ENCODE measurements at regions not wholly inside any gene's neighbourhood (a gene's known extent, or its start where the extent isn't known, plus 50 kb on each side); places are given as distances from the start of the nearest gene placed in this dataset.

DNA sequence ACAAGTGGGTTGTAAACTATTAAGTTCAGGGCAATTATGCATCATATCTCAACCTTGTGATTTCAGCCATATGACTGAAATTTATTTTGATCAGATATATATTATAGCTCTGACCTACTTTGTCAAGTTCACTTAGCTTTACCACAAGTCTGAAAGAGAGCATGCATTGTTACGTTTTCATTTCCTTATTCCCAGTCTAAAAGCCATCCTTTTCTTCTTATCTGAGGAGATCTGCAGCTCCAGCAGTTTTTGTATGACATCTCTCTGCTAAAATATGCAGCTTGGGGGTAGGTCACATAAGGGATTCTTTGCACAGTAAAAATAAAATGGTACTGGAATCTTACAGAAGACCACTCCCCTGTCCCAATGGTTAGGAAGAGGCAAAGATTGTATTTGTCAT lies 1682.8 kb upstream of the FLRT2 start:
- H3K4me3 ChIP-seq (ENCODE audit: low read depth, low read length), result no peak overlapping the region
- DNase-seq (ENCODE audit: low read depth), result no peak
- TF ChIP-seq, protein P1, sequence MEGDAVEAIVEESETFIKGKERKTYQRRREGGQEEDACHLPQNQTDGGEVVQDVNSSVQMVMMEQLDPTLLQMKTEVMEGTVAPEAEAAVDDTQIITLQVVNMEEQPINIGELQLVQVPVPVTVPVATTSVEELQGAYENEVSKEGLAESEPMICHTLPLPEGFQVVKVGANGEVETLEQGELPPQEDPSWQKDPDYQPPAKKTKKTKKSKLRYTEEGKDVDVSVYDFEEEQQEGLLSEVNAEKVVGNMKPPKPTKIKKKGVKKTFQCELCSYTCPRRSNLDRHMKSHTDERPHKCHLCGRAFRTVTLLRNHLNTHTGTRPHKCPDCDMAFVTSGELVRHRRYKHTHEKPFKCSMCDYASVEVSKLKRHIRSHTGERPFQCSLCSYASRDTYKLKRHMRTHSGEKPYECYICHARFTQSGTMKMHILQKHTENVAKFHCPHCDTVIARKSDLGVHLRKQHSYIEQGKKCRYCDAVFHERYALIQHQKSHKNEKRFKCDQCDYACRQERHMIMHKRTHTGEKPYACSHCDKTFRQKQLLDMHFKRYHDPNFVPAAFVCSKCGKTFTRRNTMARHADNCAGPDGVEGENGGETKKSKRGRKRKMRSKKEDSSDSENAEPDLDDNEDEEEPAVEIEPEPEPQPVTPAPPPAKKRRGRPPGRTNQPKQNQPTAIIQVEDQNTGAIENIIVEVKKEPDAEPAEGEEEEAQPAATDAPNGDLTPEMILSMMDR (IDR thresholded peaks at IDR 0.05; ENCODE audit: low read depth, low read length), result no peak
- TF ChIP-seq, protein P2, sequence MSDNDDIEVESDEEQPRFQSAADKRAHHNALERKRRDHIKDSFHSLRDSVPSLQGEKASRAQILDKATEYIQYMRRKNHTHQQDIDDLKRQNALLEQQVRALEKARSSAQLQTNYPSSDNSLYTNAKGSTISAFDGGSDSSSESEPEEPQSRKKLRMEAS (IDR thresholded peaks at IDR 0.05; ENCODE audit: low read depth, low read length), result no peak
- TF ChIP-seq MYC (IDR thresholded peaks at IDR 0.05; ENCODE audit: low read depth, low read length) (no peak), POLR2A (IDR thresholded peaks at IDR 0.05; ENCODE audit: extremely low read depth, insufficient read length) (no peak)

GRCh38 chr14:83850092-83850491 lies 1679.9 kb upstream of the FLRT2 start:
- TF ChIP-seq, protein P2 (IDR thresholded peaks at IDR 0.05; ENCODE audit: low read depth, low read length), result no peak
- TF ChIP-seq, protein P1 (IDR thresholded peaks at IDR 0.05; ENCODE audit: low read depth, low read length), result no peak
- no peak for TF ChIP-seq MYC (IDR thresholded peaks at IDR 0.05; ENCODE audit: low read depth, low read length)
- TF ChIP-seq POLR2A (IDR thresholded peaks at IDR 0.05; ENCODE audit: extremely low read depth, insufficient read length), result no peak
- H3K4me3 ChIP-seq (ENCODE audit: low read depth, low read length), result no peak overlapping the region
- no peak for DNase-seq (ENCODE audit: low read depth)

- TF ChIP-seq, protein P1 (IDR thresholded peaks at IDR 0.05; ENCODE audit: low read depth, low read length), result no peak
- TF ChIP-seq POLR2A (IDR thresholded peaks at IDR 0.05; ENCODE audit: extremely low read depth, insufficient read length) (no peak), MYC (IDR thresholded peaks at IDR 0.05; ENCODE audit: low read depth, low read length) (no peak)
- TF ChIP-seq, protein P2 (IDR thresholded peaks at IDR 0.05; ENCODE audit: low read depth, low read length), result no peak
- no peak overlapping the region for H3K4me3 ChIP-seq (ENCODE audit: low read depth, low read length)
- DNase-seq (ENCODE audit: low read depth), result no peak
Observed at GRCh38 chr14:83856334-83856733, 1673.6 kb upstream of the FLRT2 start.

DNA sequence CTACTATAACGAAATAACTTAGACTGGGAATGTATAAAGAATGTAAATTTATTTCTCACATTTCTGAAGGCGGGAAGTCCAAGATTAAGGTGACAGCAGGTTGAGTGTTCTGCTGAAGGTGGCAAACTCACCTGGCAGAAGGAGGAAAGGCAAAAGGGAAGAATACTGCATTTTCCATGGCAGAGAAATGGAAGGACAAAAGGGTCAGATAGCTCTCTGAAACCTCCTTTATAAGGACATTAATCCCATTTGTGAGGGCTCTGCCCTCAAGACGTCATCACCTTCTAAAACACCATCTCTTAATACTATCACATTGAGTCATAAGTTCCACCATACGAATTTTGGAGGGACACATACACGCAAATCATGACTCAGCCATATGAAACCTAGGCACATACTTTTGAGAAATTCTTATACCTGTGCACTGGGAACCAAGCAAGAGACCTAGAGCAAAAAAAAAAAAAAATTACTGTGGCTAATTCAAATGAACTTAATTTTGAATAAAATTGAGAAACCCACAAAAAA lies 1669.3 kb upstream of the FLRT2 start:
- TF ChIP-seq, protein P1 (IDR thresholded peaks at IDR 0.05; ENCODE audit: low read depth, low read length), result no peak
- TF ChIP-seq MYC (IDR thresholded peaks at IDR 0.05; ENCODE audit: low read depth, low read length), result no peak
- TF ChIP-seq, protein P2 (IDR thresholded peaks at IDR 0.05; ENCODE audit: low read depth, low read length), result no peak
- TF ChIP-seq POLR2A (IDR thresholded peaks at IDR 0.05; ENCODE audit: extremely low read depth, insufficient read length), result no peak
- no peak overlapping the region for H3K4me3 ChIP-seq (ENCODE audit: low read depth, low read length)
- DNase-seq (ENCODE audit: low read depth), result no peak

GRCh38 chr14:83863042-83863774 lies 1666.7 kb upstream of the FLRT2 start:
- no peak for DNase-seq (ENCODE audit: low read depth)
- TF ChIP-seq, protein P2 (IDR thresholded peaks at IDR 0.05; ENCODE audit: low read depth, low read length), result no peak
- TF ChIP-seq, protein P1 (IDR thresholded peaks at IDR 0.05; ENCODE audit: low read depth, low read length), result no peak
- TF ChIP-seq MYC (IDR thresholded peaks at IDR 0.05; ENCODE audit: low read depth, low read length) (no peak), POLR2A (IDR thresholded peaks at IDR 0.05; ENCODE audit: extremely low read depth, insufficient read length) (no peak)
- H3K4me3 ChIP-seq (ENCODE audit: low read depth, low read length), result no peak overlapping the region

Measured in NB4 (cell line).